ENCODE measurements at regions not wholly inside any gene's neighbourhood (a gene's known extent, or its start where the extent isn't known, plus 50 kb on each side); places are given as distances from the start of the nearest gene placed in this dataset.

DNA sequence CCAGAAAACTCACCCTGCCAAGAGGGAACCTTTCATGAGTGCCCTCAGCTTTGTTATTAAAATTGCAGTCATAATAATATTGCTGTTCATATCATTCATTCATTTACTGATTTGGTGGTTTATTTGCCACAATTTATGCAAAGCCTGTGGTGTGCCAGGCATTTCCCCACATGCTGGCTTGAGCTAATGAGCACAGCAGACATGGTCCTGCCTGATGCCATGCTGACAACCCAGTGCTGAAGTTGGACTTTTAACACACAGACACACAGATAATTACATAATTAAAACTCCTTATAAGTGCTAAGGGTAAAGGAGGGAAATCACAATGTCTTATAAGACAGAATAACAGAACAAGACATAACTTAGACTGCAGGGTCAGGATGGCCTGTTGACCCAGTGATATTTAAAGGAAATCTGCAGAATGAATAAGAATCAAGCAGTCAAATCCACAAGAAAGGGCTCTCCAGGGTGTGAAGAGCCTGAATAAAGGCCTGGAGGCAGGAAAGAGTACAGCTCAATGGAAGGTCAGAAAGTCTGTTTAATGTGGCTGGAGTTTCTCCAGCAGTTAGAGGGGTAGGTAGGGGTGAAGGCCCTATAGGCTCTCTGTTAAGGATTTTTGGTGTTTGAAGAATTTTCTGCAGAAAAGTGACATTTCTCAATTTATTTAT is 196.9 kb upstream of the CDH11 start:
- TF ChIP-seq EZH2phosphoT487 (IDR thresholded peaks at IDR 0.05; ENCODE audit: borderline replicate concordance, low read depth, low read length), result no peak
- TF ChIP-seq, protein P1, sequence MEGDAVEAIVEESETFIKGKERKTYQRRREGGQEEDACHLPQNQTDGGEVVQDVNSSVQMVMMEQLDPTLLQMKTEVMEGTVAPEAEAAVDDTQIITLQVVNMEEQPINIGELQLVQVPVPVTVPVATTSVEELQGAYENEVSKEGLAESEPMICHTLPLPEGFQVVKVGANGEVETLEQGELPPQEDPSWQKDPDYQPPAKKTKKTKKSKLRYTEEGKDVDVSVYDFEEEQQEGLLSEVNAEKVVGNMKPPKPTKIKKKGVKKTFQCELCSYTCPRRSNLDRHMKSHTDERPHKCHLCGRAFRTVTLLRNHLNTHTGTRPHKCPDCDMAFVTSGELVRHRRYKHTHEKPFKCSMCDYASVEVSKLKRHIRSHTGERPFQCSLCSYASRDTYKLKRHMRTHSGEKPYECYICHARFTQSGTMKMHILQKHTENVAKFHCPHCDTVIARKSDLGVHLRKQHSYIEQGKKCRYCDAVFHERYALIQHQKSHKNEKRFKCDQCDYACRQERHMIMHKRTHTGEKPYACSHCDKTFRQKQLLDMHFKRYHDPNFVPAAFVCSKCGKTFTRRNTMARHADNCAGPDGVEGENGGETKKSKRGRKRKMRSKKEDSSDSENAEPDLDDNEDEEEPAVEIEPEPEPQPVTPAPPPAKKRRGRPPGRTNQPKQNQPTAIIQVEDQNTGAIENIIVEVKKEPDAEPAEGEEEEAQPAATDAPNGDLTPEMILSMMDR (conservative IDR thresholded peaks at IDR 0.05; ENCODE audit: low read length), result no peak
- CTCF ChIA-PET (ENCODE audit: unreplicated experiment), result no interaction called here
- Histone ChIP-seq H3K9me2 (ENCODE audit: insufficient read depth, low read length) (no peaks in the 10 kb centered on the region), H3K27ac (ENCODE audit: low read depth, low read length, poor library complexity, severe bottlenecking) (no peak overlapping the region), H4K20me1 (ENCODE audit: insufficient read depth, low read length) (no peaks in the 10 kb centered on the region), H3K4me1 (ENCODE audit: insufficient read depth, low read length, poor library complexity, severe bottlenecking) (no peaks in the 10 kb centered on the region), H3K79me2 (ENCODE audit: insufficient read depth, low read depth, low read length) (no peaks in the 10 kb centered on the region), H3K9me3 (ENCODE audit: low read length) (no peaks in the 10 kb centered on the region), H3K4me3 (ENCODE audit: low read depth, low read length, poor library complexity, severe bottlenecking) (no peak overlapping the region), H3K36me3 (ENCODE audit: insufficient read depth, low read length) (no peaks in the 10 kb centered on the region), H3K4me2 (ENCODE audit: low read length) (no peak overlapping the region), H2AFZ (ENCODE audit: low read length) (no peak overlapping the region)
- BruUV-seq (replicated peaks), result no TSS peak
- intact Hi-C loops (cut with micrococcal nuclease; ENCODE audit: unreplicated experiment), result no loop called here
- DNase-seq (ENCODE audit: low spot score), result no peak
- POLR2A ChIA-PET, result no interaction called here

DNA sequence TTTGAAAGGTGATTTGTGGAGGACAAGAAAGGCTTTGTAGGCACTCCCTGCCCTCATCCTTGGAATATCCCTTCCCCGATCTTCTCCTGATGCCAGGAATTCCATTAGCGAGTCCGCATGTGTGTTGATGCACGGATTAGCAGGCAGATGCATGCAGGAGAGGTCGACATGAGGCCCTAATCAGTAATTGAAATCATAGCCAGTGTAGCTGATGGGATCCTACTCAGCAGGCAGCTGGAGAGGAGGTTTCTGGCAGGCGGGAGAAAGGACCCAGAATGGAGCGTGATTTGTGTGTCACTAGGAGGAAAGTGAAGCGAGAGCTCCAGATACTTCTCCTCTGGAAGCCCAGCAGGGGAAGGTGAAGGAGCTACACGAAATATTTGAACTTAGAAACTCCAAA is 196.3 kb upstream of the CDH11 start:
- no peak overlapping the region for H3K27ac ChIP-seq (ENCODE audit: low read depth, low read length, poor library complexity, severe bottlenecking)
- H3K9me3 ChIP-seq (ENCODE audit: low read length), result no peaks in the 10 kb centered on the region
- no peak overlapping the region for H3K4me3 ChIP-seq (ENCODE audit: low read depth, low read length, poor library complexity, severe bottlenecking)
- H3K9me2 ChIP-seq (ENCODE audit: insufficient read depth, low read length), result no peaks in the 10 kb centered on the region
- DNase-seq (ENCODE audit: low spot score), result no peak
- no peaks in the 10 kb centered on the region for H3K36me3 ChIP-seq (ENCODE audit: insufficient read depth, low read length)
- TF ChIP-seq EZH2phosphoT487 (IDR thresholded peaks at IDR 0.05; ENCODE audit: borderline replicate concordance, low read depth, low read length), result no peak
- TF ChIP-seq, protein P1 (conservative IDR thresholded peaks at IDR 0.05; ENCODE audit: low read length), result no peak
- no peaks in the 10 kb centered on the region for H4K20me1 ChIP-seq (ENCODE audit: insufficient read depth, low read length)
- POLR2A ChIA-PET, result no interaction called here
- CTCF ChIA-PET (ENCODE audit: unreplicated experiment), result no interaction called here
- H3K4me1 ChIP-seq (ENCODE audit: insufficient read depth, low read length, poor library complexity, severe bottlenecking), result no peaks in the 10 kb centered on the region
- no peaks in the 10 kb centered on the region for H3K79me2 ChIP-seq (ENCODE audit: insufficient read depth, low read depth, low read length)
- no peak overlapping the region for H2AFZ ChIP-seq (ENCODE audit: low read length)
- H3K4me2 ChIP-seq (ENCODE audit: low read length), result no peak overlapping the region
- BruUV-seq (replicated peaks), result no TSS peak
- intact Hi-C loops (cut with micrococcal nuclease; ENCODE audit: unreplicated experiment), result no loop called here

DNA sequence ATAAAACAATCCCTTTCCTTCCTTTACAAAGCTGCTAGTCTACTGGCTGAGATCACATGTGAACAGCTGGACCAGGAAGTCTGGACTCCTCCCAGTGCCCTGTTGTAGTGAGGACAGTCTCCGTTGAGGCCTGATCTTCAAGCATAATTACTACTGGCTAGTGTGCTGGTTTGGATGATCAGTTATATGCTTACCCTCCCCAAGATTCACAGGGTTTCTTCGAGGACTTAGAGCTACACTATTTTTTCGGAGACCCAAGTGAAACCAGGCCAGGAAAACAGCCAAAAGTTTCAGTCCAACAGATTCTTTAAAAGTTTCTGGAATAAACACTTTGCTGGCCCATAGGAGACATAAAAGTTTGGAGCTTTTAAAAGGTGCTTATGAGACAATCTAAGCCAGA is 194.9 kb upstream of the CDH11 start:
- no peak for TF ChIP-seq EZH2phosphoT487 (IDR thresholded peaks at IDR 0.05; ENCODE audit: borderline replicate concordance, low read depth, low read length)
- TF ChIP-seq, protein P1 (conservative IDR thresholded peaks at IDR 0.05; ENCODE audit: low read length), result no peak
- Histone ChIP-seq H3K4me1 (ENCODE audit: insufficient read depth, low read length, poor library complexity, severe bottlenecking) (no peaks in the 10 kb centered on the region), H2AFZ (ENCODE audit: low read length) (no peak overlapping the region), H3K79me2 (ENCODE audit: insufficient read depth, low read depth, low read length) (no peaks in the 10 kb centered on the region), H3K36me3 (ENCODE audit: insufficient read depth, low read length) (no peaks in the 10 kb centered on the region), H3K4me3 (ENCODE audit: low read depth, low read length, poor library complexity, severe bottlenecking) (no peak overlapping the region), H3K4me2 (ENCODE audit: low read length) (no peak overlapping the region), H3K27ac (ENCODE audit: low read depth, low read length, poor library complexity, severe bottlenecking) (no peak overlapping the region), H3K9me2 (ENCODE audit: insufficient read depth, low read length) (no peaks in the 10 kb centered on the region), H4K20me1 (ENCODE audit: insufficient read depth, low read length) (no peaks in the 10 kb centered on the region), H3K9me3 (ENCODE audit: low read length) (no peaks in the 10 kb centered on the region)
- no TSS peak for BruUV-seq (replicated peaks)
- ChIA-PET CTCF (ENCODE audit: unreplicated experiment) (no interaction called here), POLR2A (no interaction called here)
- intact Hi-C loops (cut with micrococcal nuclease; ENCODE audit: unreplicated experiment), result no loop called here
- no peak for DNase-seq (ENCODE audit: low spot score)
